ENCODE measurements at regions not wholly inside any gene's neighbourhood (a gene's known extent, or its start where the extent isn't known, plus 50 kb on each side); places are given as distances from the start of the nearest gene placed in this dataset.

- Histone ChIP-seq H3K4me3 (ENCODE audit: low read length in 3 of 3) (no peak overlapping the region), H3K27ac (ENCODE audit: low read depth in 2 of 2, low read length in 2 of 2) (no peak overlapping the region), H3K9ac (ENCODE audit: low read length in 3 of 3) (no peak overlapping the region), H3K9me3 (ENCODE audit: control insufficient read depth in 2 of 3, insufficient read depth in 1 of 3, low read length in 3 of 3) (no peaks in the 10 kb centered on the region), H3K27me3 (ENCODE audit: control insufficient read depth, insufficient read depth, low read length) (no peaks in the 10 kb centered on the region), H3K4me1 (ENCODE audit: control insufficient read depth in 2 of 3, insufficient read depth in 2 of 3, low read depth in 1 of 3, low read length in 3 of 3) (no peaks in the 10 kb centered on the region), H3K36me3 (ENCODE audit: control insufficient read depth in 2 of 3, insufficient read depth in 3 of 3, low read length in 3 of 3) (no peaks in the 10 kb centered on the region)
- TF ChIP-seq, protein P1, sequence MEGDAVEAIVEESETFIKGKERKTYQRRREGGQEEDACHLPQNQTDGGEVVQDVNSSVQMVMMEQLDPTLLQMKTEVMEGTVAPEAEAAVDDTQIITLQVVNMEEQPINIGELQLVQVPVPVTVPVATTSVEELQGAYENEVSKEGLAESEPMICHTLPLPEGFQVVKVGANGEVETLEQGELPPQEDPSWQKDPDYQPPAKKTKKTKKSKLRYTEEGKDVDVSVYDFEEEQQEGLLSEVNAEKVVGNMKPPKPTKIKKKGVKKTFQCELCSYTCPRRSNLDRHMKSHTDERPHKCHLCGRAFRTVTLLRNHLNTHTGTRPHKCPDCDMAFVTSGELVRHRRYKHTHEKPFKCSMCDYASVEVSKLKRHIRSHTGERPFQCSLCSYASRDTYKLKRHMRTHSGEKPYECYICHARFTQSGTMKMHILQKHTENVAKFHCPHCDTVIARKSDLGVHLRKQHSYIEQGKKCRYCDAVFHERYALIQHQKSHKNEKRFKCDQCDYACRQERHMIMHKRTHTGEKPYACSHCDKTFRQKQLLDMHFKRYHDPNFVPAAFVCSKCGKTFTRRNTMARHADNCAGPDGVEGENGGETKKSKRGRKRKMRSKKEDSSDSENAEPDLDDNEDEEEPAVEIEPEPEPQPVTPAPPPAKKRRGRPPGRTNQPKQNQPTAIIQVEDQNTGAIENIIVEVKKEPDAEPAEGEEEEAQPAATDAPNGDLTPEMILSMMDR (IDR thresholded peaks at IDR 0.05; ENCODE audit: borderline replicate concordance, extremely low read depth, insufficient read depth), result no peak
- FAIRE-seq (no peak), DNase-seq (no peak)
- intact Hi-C loops (cut with DNase I), result no loop called here
Measured at GRCh38 chr4:138010639-138011038, 231.5 kb downstream of the SLC7A11 start.

- Histone ChIP-seq H3K27me3 (ENCODE audit: control insufficient read depth, insufficient read depth, low read length) (no peaks in the 10 kb centered on the region), H3K9me3 (ENCODE audit: control insufficient read depth in 2 of 3, insufficient read depth in 1 of 3, low read length in 3 of 3) (no peaks in the 10 kb centered on the region), H3K36me3 (ENCODE audit: control insufficient read depth in 2 of 3, insufficient read depth in 3 of 3, low read length in 3 of 3) (no peaks in the 10 kb centered on the region), H3K4me3 (ENCODE audit: low read length in 3 of 3) (no peak overlapping the region), H3K4me1 (ENCODE audit: control insufficient read depth in 2 of 3, insufficient read depth in 2 of 3, low read depth in 1 of 3, low read length in 3 of 3) (no peaks in the 10 kb centered on the region), H3K9ac (ENCODE audit: low read length in 3 of 3) (no peak overlapping the region), H3K27ac (ENCODE audit: low read depth in 2 of 2, low read length in 2 of 2) (no peak overlapping the region)
- FAIRE-seq (no peak), DNase-seq (no peak)
- TF ChIP-seq, protein P1 (IDR thresholded peaks at IDR 0.05; ENCODE audit: borderline replicate concordance, extremely low read depth, insufficient read depth), result no peak
- intact Hi-C loops (cut with DNase I), result no loop called here
Measured at GRCh38 chr4:138007572-138007971, 234.6 kb downstream of the SLC7A11 start.

- intact Hi-C loops (cut with DNase I), result no loop called here
- FAIRE-seq, result no peak
- no peak for DNase-seq
Measured at GRCh38 chr4:138005486-138005885, 236.7 kb downstream of the SLC7A11 start.

GRCh38 chr4:138003248-138003647, 238.9 kb downstream of the SLC7A11 start:
- Histone ChIP-seq H3K4me3 (ENCODE audit: low read length in 3 of 3) (no peak overlapping the region), H3K36me3 (ENCODE audit: control insufficient read depth in 2 of 3, insufficient read depth in 3 of 3, low read length in 3 of 3) (no peaks in the 10 kb centered on the region), H3K27me3 (ENCODE audit: control insufficient read depth, insufficient read depth, low read length) (no peaks in the 10 kb centered on the region), H3K4me1 (ENCODE audit: control insufficient read depth in 2 of 3, insufficient read depth in 2 of 3, low read depth in 1 of 3, low read length in 3 of 3) (no peaks in the 10 kb centered on the region), H3K9ac (ENCODE audit: low read length in 3 of 3) (no peak overlapping the region), H3K27ac (ENCODE audit: low read depth in 2 of 2, low read length in 2 of 2) (no peak overlapping the region), H3K9me3 (ENCODE audit: control insufficient read depth in 2 of 3, insufficient read depth in 1 of 3, low read length in 3 of 3) (no peaks in the 10 kb centered on the region)
- DNase-seq (no peak), FAIRE-seq (no peak)
- TF ChIP-seq, protein P1 (IDR thresholded peaks at IDR 0.05; ENCODE audit: borderline replicate concordance, extremely low read depth, insufficient read depth), result no peak
- intact Hi-C loops (cut with DNase I), result no loop called here

More at GRCh38 chr4:138005486-138005885, 236.7 kb downstream of the SLC7A11 start:
- Histone ChIP-seq H3K36me3 (ENCODE audit: control insufficient read depth in 2 of 3, insufficient read depth in 3 of 3, low read length in 3 of 3) (no peaks in the 10 kb centered on the region), H3K27ac (ENCODE audit: low read depth in 2 of 2, low read length in 2 of 2) (no peak overlapping the region), H3K27me3 (ENCODE audit: control insufficient read depth, insufficient read depth, low read length) (no peaks in the 10 kb centered on the region), H3K9me3 (ENCODE audit: control insufficient read depth in 2 of 3, insufficient read depth in 1 of 3, low read length in 3 of 3) (no peaks in the 10 kb centered on the region), H3K4me3 (ENCODE audit: low read length in 3 of 3) (no peak overlapping the region), H3K9ac (ENCODE audit: low read length in 3 of 3) (no peak overlapping the region), H3K4me1 (ENCODE audit: control insufficient read depth in 2 of 3, insufficient read depth in 2 of 3, low read depth in 1 of 3, low read length in 3 of 3) (no peaks in the 10 kb centered on the region)
- TF ChIP-seq, protein P1 (IDR thresholded peaks at IDR 0.05; ENCODE audit: borderline replicate concordance, extremely low read depth, insufficient read depth), result no peak

Measured in kidney (tissue), 13 donors.